Prostate gland (tissue), 2 donors: ENCODE measurements at regions not wholly inside any gene's neighbourhood (a gene's known extent, or its start where the extent isn't known, plus 50 kb on each side); places are given as distances from the start of the nearest gene placed in this dataset.

Source experiments
- DNase-seq: peaks from one replicate; pipeline ENCODE4 v3.0.0-alpha.2; 2019; ENCODE audit warnings: low spot score
- H3K27ac ChIP-seq, 2 donors: fragments of 200-600 bp; sonication (generic); 2 replicates each; pipeline ENCODE4 v1.5.1; 2017 to 2019
- H3K27me3 ChIP-seq: fragments of 200-600 bp; sonication (generic); replicated peaks from 2 replicates; pipeline ENCODE4 v1.5.1; 2019; ENCODE audit not compliant: insufficient read depth
- H3K36me3 ChIP-seq, 2 donors: fragments of 200-600 bp; sonication (generic); 1 replicate in 1 of 2; 2 replicates in 1 of 2; pipeline versions ENCODE4 v1.5.1 to v1.8.1; 2017 to 2019
- H3K4me1 ChIP-seq: fragments of 200-600 bp; sonication (generic); replicated peaks from 2 replicates; pipeline ENCODE4 v1.5.1; 2019
- H3K4me3 ChIP-seq, 2 donors: fragments of 200-600 bp; sonication (generic); 2 replicates each; pipeline ENCODE4 v1.5.1; 2017 to 2019
- H3K9me3 ChIP-seq: fragments of 200-600 bp; sonication (generic); 2 replicates; pipeline ENCODE4 v1.5.1; 2017
- POLR2A ChIP-seq: fragments of 450-650 bp; IDR thresholded peaks from one replicate; pipeline ENCODE4 v1.6.1; 2016; ENCODE audit warnings: antibody characterized with exemption, mild to moderate bottlenecking
- POLR2AphosphoS5 ChIP-seq: sonication (generic); formaldehyde crosslinking; IDR thresholded peaks from one replicate; pipeline ENCODE4 v1.6.1; 2017; ENCODE audit warnings: antibody characterized with exemption
- WGBS: methylation state at CpG from one replicate; pipeline ENCODE4 v1.1.5; 2018; 5-methylcytosine and 5-hydroxymethylcytosine counted together
- intact Hi-C: fragments of 100-400 bp; cut with DNase I; formaldehyde crosslinking; loops from one replicate; pipeline ENCODE4 v1.14.2; 2022
- TF ChIP-seq, protein P1 (sequence below), 4 experiments: fragments of 200-600 bp in 2 of 4; fragments of 450-650 bp in 2 of 4; sonication (generic) in 2 of 4; IDR thresholded peaks; 1 replicate in 3 of 4; 2 replicates in 1 of 4; pipeline ENCODE4 v1.5.1; 2016 to 2019; ENCODE audit warnings: antibody characterized with exemption in 4 of 4, mild to moderate bottlenecking in 2 of 4, moderate library complexity in 2 of 4

DNA sequence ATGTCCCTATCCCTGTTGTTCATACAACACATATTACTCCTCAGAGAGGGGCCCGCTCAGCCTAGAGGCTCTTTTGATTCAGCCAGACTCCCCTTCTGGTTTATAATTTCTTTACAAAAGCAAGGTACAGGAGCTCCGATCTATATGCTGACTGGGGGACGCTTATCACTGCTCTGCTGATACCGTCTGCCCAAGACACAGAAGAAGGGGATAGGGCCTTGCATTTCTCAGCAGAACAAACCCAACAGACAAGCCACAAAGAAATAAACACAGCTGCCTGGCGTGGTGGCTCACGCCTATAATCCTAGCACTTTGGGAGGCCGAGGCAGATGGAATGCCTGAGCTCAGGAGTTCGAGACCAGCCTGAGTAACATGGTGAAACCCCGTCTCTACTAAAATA is 109.9 kb upstream of the AKIP1 start:
- H3K4me3 ChIP-seq: no peak overlapping the region
- no peaks in the 10 kb centered on the region for H3K4me1 ChIP-seq
- 94% methylated on average over 9 of the region's 9 CpGs for WGBS
- H3K9me3 ChIP-seq: no peaks in the 10 kb centered on the region
- no peaks in the 10 kb centered on the region for H3K27me3 ChIP-seq
- H3K36me3 ChIP-seq: no peaks in the 10 kb centered on the region
- TF ChIP-seq POLR2AphosphoS5 (no peak), POLR2A (no peak)
- TF ChIP-seq, protein P1, sequence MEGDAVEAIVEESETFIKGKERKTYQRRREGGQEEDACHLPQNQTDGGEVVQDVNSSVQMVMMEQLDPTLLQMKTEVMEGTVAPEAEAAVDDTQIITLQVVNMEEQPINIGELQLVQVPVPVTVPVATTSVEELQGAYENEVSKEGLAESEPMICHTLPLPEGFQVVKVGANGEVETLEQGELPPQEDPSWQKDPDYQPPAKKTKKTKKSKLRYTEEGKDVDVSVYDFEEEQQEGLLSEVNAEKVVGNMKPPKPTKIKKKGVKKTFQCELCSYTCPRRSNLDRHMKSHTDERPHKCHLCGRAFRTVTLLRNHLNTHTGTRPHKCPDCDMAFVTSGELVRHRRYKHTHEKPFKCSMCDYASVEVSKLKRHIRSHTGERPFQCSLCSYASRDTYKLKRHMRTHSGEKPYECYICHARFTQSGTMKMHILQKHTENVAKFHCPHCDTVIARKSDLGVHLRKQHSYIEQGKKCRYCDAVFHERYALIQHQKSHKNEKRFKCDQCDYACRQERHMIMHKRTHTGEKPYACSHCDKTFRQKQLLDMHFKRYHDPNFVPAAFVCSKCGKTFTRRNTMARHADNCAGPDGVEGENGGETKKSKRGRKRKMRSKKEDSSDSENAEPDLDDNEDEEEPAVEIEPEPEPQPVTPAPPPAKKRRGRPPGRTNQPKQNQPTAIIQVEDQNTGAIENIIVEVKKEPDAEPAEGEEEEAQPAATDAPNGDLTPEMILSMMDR (IDR thresholded peaks at IDR 0.05): no peak
- DNase-seq: no peak
- no peak overlapping the region for H3K27ac ChIP-seq
- intact Hi-C loops: no loop called here

DNA sequence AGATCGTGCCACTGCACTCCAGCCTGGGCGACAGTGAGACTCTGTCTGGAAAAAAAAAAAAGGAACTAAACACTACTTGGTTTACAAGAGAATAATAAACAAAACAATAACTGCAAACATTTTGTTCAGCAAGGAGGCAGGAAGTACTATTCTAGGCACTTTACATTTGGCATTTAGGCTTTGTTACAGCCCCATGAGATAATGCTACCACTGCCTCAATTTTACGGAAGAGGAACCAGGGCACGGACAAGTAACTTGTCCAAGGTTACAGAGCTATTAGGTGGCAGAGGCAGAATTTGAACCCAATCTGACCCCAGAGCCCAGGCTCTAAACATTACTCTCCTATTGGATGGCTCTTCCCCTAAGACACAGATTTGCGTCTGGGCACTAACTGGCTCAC is 108.7 kb upstream of the AKIP1 start:
- intact Hi-C loops: no loop called here
- 73% methylated on average over 5 of the region's 5 CpGs for WGBS
- TF ChIP-seq POLR2A (no peak), POLR2AphosphoS5 (no peak)
- TF ChIP-seq, protein P1 (IDR thresholded peaks at IDR 0.05): no peak

DNA sequence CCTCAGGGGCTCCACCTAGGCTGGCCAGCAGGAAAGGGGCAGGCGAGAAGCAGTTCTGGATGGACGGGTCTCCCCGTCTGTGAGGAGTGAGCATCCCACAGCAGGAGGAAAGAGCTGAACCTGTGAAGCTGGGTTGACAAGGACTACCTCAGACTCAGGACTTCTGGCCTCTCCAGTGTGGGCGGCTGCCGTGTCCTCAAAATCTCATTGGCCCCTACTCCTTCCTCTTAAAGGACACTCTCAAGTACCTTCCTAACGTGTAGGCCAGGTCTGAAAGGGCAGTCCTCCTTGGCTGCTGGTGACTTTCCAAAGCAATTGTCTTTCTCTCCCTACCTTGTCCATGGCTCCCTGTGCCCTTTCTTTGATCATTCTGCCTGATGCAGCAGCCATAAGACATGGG is 107.0 kb upstream of the AKIP1 start:
- Histone ChIP-seq H3K27me3 (no peaks in the 10 kb centered on the region), H3K27ac (no peak overlapping the region), H3K9me3 (no peaks in the 10 kb centered on the region), H3K4me1 (no peaks in the 10 kb centered on the region), H3K4me3 (no peak overlapping the region), H3K36me3 (no peaks in the 10 kb centered on the region)
- DNase-seq: no peak
- intact Hi-C loops: no loop called here
- TF ChIP-seq, protein P1 (IDR thresholded peaks at IDR 0.05): no peak
- TF ChIP-seq POLR2AphosphoS5: no peak
- 85% methylated on average over 6 of the region's 6 CpGs for WGBS

More for the DNA sequence above, 108.7 kb upstream of the AKIP1 start:
- DNase-seq: no peak
- Histone ChIP-seq H3K9me3 (no peaks in the 10 kb centered on the region), H3K27ac (no peak overlapping the region), H3K36me3 (no peaks in the 10 kb centered on the region), H3K4me3 (no peak overlapping the region), H3K4me1 (no peaks in the 10 kb centered on the region), H3K27me3 (no peaks in the 10 kb centered on the region)

DNA sequence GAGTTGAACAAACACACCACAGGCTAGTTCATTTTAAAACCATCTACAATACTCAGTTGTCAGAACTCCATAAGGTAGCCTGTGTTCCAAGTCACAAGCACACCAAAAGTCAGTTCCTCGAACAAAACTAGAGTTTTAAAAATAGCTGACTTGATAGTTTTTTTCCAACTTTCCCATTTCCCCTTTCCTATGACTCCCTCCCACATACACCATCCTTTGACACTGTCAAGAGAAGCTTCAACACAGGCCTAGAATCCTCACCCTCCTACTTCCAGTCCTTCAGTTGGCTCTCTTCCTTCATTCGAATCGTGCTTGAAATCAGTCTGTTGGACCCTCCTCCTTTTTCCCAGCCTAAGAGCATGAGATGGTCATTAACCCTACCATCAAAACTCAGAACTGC is 105.7 kb upstream of the AKIP1 start:
- Histone ChIP-seq H3K4me3 (no peak overlapping the region), H3K9me3 (no peaks in the 10 kb centered on the region), H3K36me3 (no peaks in the 10 kb centered on the region), H3K27me3 (no peaks in the 10 kb centered on the region), H3K27ac (peak overlapping the region; percentile 8 to 9), H3K4me1 (no peaks in the 10 kb centered on the region)
- DNase-seq: no peak
- 31% methylated on average over 3 of the region's 3 CpGs for WGBS
- intact Hi-C loops: loop anchor here (5.0 kb wide), 1 partner anchor 38 kb away; no protein-coding TSS in a partner anchor
- no peak for TF ChIP-seq POLR2A

DNA sequence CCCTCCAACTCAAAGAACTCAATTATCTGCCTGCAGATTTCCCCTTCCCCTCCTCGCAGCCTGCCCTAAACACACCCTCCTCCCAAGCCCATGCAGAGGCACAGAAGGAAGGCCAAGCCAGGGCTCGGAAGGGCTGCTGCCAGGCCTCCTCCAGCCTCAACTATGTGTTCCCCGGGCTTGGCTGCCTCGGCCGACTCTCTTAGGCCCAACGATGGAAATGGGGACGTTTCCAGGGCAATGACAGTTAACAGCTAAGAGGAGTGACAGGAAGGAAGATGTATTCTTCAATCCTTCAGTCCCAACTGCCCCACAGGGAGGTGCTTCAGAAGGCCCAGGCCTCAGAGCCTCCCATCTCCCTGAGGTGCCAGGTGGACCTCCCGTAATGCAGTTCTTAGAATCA is 104.0 kb upstream of the AKIP1 start:
- TF ChIP-seq, protein P1 (IDR thresholded peaks at IDR 0.05): no peak
- no peak for TF ChIP-seq POLR2A
- TF ChIP-seq POLR2AphosphoS5: no peak
- 63% methylated on average over 8 of the region's 8 CpGs for WGBS
- intact Hi-C loops: loop anchor here (5.0 kb wide), 1 partner anchor 40 kb away; no protein-coding TSS in a partner anchor
- Histone ChIP-seq H3K4me1 (no peaks in the 10 kb centered on the region), H3K27me3 (no peaks in the 10 kb centered on the region), H3K36me3 (no peaks in the 10 kb centered on the region), H3K27ac (peak overlapping the region; percentile 67 to 90), H3K4me3 (no peak overlapping the region), H3K9me3 (no peaks in the 10 kb centered on the region)
- no peak for DNase-seq
